Ramos (cell line): ENCODE measurements at regions not wholly inside any gene's neighbourhood (a gene's known extent, or its start where the extent isn't known, plus 50 kb on each side); places are given as distances from the start of the nearest gene placed in this dataset.

Experiments
- in situ Hi-C: fragments of 300-500 bp; cut with MboI; formaldehyde crosslinking; loops from one replicate; pipeline ENCODE4 v1.14.3; 2022; ENCODE audit warnings: low sequenced_read_pairs; ENCODE audit not compliant: unreplicated experiment

DNA sequence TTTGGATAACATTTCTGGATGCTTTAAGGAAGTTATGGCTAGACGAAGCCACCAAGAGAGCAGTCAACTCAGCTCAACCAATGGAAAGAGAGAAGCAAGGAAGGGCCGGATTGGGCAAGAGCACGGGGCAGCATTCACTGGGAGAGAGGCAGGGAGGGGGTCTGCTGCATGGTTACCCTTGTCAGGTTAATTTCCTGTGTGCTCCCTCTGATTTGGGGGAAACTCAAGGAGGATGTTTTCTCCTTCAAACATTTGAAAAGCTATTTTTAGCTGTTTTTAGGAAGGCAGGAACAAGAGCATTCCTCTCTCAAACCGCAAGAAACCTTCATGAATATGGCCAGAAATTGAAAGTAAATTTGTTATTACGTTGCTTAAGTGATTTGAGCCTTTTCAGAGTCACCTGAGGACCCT lies 118.5 kb upstream of the ZFHX3 start:
- in situ Hi-C loops: no loop called here

DNA sequence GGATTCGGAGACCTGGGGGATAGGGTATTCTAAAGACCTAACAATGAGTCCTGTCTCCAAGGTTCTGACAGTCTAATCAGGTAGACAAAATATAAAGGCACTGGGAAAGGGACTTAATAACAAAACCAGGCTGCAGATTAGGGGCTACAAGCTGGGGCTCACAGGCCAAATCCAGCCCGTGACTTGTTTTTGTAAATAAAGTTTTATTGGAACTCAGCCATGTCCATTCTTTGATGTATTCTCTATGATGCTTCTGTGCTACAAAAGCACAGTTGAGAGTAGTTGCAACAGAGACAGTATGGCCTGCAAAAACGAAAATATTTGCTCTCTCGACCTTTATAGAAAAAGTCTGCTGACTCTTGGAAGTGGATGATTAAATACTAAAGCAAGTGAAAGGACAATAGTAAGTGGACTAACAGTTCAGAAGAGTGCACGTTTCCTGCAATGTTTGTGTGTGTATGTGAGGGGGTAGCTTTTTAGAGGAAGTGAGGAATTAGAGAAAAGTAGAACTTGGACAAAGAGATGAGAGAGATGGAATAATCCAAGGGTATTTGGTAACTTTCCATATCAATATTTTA lies 115.4 kb upstream of the ZFHX3 start:
- in situ Hi-C loops: no loop called here

DNA sequence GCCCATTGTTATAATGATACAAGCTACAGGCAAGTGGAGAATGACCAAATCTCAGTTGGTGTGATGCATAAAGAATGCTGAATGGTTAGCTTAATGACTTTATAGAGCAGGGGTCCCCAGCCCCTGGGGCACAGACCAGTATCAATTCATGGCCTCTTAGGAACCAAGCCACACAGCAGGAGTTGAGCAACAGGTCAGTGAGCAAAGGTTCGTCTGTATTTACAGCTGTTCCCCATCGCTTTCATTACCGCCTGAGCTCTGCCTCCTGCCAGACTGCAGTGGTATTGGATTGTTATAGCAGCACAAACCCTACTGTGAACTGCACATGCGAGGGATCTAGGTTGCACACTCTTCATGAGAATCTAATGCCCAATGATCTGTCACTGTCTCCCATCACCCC lies 114.0 kb upstream of the ZFHX3 start:
- in situ Hi-C loops: no loop called here

DNA sequence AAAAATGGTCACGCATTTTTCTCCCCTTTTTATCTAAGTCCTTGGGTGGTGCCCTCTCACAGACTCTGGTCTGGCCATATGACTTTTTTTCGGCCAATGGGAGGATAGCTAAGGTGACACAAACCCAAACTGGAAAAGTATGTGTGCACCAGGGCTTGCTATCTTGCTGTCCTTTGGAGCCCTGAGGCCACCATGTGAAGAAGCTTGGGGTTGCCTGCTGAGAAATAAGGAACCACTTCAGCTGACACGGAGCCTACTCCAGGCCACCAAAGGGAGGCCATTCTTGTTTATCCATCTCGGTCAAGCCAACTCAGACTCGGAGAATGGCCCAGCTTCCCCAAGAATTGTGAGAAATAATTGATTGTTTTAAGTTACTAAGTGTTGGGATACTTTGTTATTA lies 111.4 kb upstream of the ZFHX3 start:
- in situ Hi-C loops: no loop called here

GRCh38 chr16:73157861-73158260 lies 109.9 kb upstream of the ZFHX3 start:
- in situ Hi-C loops: no loop called here

DNA sequence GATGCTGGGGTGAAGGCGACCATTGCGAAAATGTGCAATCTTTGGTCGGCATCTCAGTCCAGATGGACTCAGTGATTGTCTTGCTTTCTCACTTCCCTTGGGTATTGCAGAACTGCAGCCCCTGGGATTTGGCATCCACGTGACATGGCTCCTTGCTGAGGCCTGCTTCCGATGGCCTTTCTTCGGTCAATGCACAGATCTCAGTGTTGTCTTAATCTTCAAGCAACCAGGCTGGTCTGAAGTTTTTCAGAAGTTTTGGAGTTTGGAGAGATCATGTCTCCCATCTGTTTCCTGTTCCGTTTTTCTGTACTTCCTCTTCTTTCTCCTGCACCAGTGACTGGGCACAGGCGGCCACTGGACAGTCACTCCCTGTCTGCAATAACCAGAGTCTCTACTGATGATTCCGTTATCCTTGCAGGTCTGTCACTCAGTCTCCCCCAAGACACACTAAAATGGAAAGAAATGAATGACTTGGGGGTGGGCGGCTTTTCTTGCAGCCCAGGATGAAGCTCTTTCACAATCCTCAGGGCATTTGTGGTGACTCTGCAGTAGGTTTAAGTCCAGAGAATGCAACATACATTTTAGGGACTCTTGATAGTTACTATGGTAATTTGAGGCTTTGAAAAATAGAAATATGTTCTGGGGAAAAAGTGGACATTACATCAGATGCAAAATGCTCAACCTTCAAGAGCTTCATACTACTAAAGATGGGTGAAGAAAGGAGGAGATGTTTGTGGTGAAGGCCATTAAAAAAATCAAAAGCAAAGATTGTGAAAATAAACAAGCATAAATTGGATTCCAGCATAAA lies 106.3 kb upstream of the ZFHX3 start:
- in situ Hi-C loops: no loop called here

DNA sequence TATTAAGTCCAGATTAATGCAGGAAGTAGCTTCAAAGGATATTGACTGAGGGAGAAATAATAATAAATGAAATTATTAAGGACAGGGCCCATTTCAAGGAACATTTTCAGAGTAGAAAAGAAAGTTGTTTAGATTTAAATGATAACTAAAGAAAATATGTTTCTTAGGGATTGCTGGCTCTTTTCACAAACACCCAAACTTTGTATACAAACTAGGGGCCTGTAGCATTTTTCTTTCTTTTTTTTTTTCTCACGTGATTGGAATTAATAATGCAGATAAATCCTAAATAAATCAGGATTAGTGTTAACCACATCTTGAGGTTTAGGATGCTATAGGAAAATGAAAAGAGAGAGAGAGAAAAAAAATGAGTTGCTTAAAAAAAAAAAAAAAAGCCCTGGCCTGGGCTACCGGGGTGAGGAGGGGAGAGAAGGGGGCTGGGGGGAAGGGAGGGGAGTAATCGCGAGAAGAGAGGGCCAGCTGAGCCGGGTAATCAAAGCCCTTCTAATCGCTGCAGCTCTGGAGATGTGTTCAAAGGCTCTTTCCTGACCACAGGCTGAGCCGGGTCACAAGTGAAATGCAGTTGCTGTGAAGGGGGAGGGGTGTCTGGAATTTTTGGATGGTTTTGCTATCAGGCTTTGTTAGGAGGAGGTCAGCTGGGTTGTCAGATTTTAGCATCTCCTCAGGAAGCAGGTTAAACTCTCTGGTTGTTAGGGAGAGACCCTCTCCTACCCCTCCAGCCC lies 104.6 kb upstream of the ZFHX3 start:
- in situ Hi-C loops: no loop called here

DNA sequence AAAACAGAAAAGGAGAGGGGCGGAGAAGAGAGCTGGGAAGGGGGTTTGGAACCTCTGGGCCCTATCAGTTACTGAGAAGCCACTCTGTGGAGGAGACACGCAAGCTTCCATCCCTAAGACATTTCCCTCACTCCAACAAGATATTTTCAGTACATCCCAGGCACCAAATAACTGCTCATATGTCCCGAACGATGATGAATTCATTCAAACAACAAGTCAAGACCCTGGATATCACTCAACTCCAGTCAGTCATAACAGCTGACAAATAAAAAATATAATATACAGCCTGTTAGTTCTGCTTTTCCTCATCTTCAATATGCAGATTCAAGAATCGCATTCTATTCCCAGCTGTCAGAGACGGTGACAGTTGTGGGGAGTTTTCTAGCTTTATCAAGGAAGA lies 104.0 kb upstream of the ZFHX3 start:
- in situ Hi-C loops: no loop called here

DNA sequence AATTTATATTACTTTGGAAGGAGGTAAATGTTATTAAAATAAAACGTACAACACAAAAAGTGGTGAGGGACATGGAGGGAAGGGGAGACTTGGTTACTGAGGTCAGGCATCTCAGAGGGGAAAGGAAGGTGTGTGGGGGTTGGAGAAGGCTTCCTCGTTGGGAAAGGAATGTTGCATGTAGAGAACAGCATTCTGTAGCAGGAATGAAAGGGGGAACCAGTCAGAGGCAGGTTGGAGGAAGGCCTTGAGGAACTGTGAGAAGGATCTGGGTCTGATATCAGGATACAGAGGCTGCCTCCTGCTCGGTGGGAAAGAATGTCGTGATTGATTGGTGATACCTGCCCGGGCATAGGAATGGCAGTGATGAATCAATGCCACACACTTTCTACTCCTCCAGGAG lies 103.3 kb upstream of the ZFHX3 start:
- in situ Hi-C loops: no loop called here

- in situ Hi-C loops: no loop called here
Observed at GRCh38 chr16:73150786-73151185, 102.9 kb upstream of the ZFHX3 start.

DNA sequence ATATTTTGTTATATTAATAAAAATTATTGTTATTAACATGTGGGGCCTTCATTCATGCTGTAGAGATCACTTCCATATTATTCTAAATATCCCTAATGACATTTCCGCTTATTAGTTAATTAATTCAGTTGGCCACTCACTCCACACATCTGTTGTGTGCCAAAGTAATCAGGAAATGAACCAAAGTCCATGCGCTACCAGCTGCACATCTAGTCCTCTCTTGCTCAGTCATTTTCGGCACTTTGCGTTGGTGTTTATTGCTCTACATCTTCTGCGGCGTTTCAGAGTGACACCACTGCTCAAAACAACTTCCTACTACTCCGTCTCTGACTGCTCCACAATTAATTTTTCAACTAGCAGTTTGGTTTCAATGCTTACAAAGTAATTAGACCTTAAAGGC lies 101.4 kb upstream of the ZFHX3 start:
- in situ Hi-C loops: no loop called here

- in situ Hi-C loops: no loop called here
Observed at GRCh38 chr16:73147958-73148357, 100.0 kb upstream of the ZFHX3 start.

DNA sequence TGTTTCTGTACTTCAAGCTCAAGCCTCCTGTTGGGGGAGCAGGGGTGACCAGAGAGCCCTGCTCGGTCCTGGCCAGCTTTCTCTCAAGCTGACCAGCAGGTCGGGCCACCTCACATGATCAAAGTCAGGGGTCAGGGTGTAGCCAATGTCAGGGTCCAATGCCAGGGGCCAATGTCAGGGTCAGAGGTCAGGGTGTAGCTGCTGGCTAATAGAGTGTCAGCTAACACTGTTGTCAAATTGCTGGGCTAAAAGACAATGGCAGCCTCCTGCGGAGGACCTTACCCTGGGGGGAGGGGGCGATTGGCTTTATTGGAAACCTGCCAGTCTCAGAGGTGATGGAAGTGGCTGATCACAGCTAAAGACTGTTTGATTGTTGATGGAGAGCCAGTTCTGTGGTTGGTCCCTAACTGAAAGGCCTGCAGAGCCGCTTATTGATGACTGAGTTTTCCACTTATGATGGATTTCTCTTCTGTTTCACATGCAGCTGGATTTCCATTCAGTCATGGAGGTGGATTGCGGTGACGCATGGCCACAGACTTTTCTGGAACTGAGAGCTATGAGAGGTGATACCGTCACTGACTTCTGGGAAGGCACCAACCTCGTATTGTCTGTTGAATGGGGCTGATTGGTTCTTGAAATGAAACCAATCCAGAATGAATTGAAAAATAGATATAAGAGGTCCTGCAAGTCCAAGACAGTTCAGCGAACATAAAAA lies 97.4 kb upstream of the ZFHX3 start:
- in situ Hi-C loops: no loop called here

- in situ Hi-C loops: no loop called here
Observed at GRCh38 chr16:73143576-73144422, 95.9 kb upstream of the ZFHX3 start.

GRCh38 chr16:73143002-73143401 lies 95.1 kb upstream of the ZFHX3 start:
- in situ Hi-C loops: no loop called here

- in situ Hi-C loops: no loop called here
Observed at GRCh38 chr16:73142053-73142854, 94.3 kb upstream of the ZFHX3 start.

DNA sequence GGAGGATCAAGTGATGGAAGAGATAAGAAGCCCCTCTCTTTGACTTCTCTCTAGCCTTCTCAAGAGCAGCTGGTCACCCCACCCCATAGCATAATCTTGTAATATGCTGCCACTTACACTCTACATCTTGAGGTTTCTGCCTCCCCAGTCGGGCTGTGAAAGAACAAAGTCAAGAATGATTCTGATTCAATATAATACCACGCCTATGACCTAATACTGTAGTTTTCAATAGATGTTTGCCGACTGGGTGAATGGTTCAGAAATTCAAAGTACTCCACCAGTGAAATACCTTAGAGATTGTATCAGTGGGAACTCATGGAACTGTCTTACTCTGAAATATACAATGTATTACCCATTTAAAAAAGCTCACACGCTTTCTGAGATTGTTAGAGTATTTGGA lies 93.0 kb upstream of the ZFHX3 start:
- in situ Hi-C loops: no loop called here

- in situ Hi-C loops: no loop called here
Observed at GRCh38 chr16:73131156-73131862, 83.4 kb upstream of the ZFHX3 start.

- in situ Hi-C loops: no loop called here
Observed at GRCh38 chr16:73129455-73129854, 81.5 kb upstream of the ZFHX3 start.
